HG02798 (cell line): ENCODE measurements at regions not wholly inside any gene's neighbourhood (a gene's known extent, or its start where the extent isn't known, plus 50 kb on each side); places are given as distances from the start of the nearest gene placed in this dataset.

Experiments used
- ATAC-seq: cut with Tn5 transposase; IDR thresholded peaks from one replicate; pipeline ENCODE4 v1.9.1; 2021; ENCODE audit warnings: mild to moderate bottlenecking; ENCODE audit not compliant: unreplicated experiment, poor library complexity

- ATAC-seq: no peak
Observed at GRCh38 chr11:112507281-112507680, 246.6 kb upstream of the PLET1 start.

- ATAC-seq: no peak
Observed at GRCh38 chr11:112508750-112509149, 248.1 kb upstream of the PLET1 start.

GRCh38 chr11:112509300-112509699 is 248.6 kb upstream of the PLET1 start:
- no peak for ATAC-seq

GRCh38 chr11:112511271-112511670 is 250.6 kb upstream of the PLET1 start:
- no peak for ATAC-seq

- no peak for ATAC-seq
Observed at GRCh38 chr11:112511911-112512310, 251.3 kb upstream of the PLET1 start.

- no peak for ATAC-seq
Observed at GRCh38 chr11:112513417-112513816, 252.8 kb upstream of the PLET1 start.

- ATAC-seq: no peak
Observed at GRCh38 chr11:112514011-112514740, 253.5 kb upstream of the PLET1 start.

- ATAC-seq: no peak
Observed at GRCh38 chr11:112516261-112516660, 255.6 kb upstream of the PLET1 start.

GRCh38 chr11:112516755-112517154 is 256.1 kb upstream of the PLET1 start:
- ATAC-seq: no peak

GRCh38 chr11:112518371-112518770 is 257.7 kb upstream of the PLET1 start:
- no peak for ATAC-seq

- no peak for ATAC-seq
Observed at GRCh38 chr11:112519751-112520150, 259.1 kb upstream of the PLET1 start.

- ATAC-seq: no peak
Observed at GRCh38 chr11:112520354-112520753, 259.7 kb upstream of the PLET1 start.

GRCh38 chr11:112522536-112522935 is 261.9 kb upstream of the PLET1 start:
- ATAC-seq: no peak

GRCh38 chr11:112523031-112523430 is 262.4 kb upstream of the PLET1 start:
- no peak for ATAC-seq

GRCh38 chr11:112523477-112523876 is 262.8 kb upstream of the PLET1 start:
- no peak for ATAC-seq

GRCh38 chr11:112523951-112524350 is 263.3 kb upstream of the PLET1 start:
- no peak for ATAC-seq

- no peak for ATAC-seq
Observed at GRCh38 chr11:112524798-112525197, 264.1 kb upstream of the PLET1 start.

- no peak for ATAC-seq
Observed at GRCh38 chr11:112525270-112525669, 264.6 kb upstream of the PLET1 start.

GRCh38 chr11:112525844-112526590 is 265.4 kb upstream of the PLET1 start:
- no peak for ATAC-seq

GRCh38 chr11:112526699-112527416 is 266.2 kb upstream of the PLET1 start:
- no peak for ATAC-seq

GRCh38 chr11:112529071-112529470 is 268.4 kb upstream of the PLET1 start:
- no peak for ATAC-seq
